Fibroblast of skin of back (primary cell): ENCODE measurements at regions not wholly inside any gene's neighbourhood (a gene's known extent, or its start where the extent isn't known, plus 50 kb on each side); places are given as distances from the start of the nearest gene placed in this dataset.

Source experiments
- DNase-seq: peaks from one replicate; pipeline ENCODE4 v3.0.0-alpha.2; 2013

DNA sequence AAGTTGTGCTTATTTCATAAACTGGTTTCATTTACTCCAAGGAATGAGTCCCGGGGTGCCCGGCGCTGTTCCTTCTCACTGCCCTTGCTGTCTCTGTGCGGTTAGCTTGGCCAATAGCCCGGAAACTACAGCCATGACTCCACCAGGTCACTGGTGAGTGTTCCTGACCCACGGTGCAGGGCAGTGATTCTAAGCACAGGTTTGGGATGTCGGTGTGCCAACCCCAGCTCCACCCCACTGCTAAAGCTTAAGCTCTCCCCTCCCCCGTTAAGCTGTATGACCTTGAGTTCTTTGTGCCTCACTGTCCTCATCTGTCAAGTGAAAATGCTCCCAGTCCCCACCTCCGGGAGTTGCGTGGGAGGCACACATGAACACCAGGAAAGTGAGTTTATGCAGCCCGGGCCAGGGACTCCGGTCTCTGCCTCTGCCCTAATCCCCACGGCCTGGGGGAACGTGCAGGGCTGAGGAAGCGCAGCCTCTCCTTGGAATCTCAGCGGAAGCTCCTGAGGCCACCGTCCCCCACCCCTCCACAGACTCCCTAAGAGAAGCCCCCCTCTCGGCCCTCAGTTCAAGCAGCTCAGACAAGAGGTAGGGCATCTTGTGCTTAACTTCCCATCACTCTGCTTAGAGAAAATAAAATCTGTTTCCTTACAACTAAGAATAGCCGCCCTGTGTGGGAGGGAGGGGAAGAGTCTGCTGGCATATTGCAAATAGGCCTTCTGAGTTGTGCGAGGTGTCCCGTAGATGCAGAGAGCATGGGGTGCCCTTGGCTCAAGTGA lies 92.0 kb upstream of the RAI14 start:
- DNase-seq: no peak

- no peak for DNase-seq
Measured at GRCh38 chr5:34564710-34565235, 91.4 kb upstream of the RAI14 start.

DNA sequence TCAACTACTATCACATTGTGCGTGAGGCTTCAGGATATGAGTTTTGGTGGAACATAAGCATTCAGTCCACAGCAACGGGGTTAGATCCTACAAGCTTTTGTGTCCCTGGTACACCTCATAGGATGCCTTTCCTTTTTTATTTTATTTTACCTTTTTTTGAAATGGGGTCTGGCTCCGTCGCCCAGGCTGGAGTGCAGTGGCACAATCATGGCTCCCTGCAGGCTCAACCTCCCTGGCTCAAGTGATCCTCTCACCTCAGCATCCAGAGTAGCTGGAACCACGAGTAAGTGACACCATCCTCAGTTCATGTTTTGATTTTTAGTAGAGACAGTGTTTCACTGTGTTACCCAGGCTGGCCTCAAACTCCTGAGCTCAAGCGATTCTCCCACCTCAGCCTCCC lies 86.0 kb upstream of the RAI14 start:
- DNase-seq: no peak

DNA sequence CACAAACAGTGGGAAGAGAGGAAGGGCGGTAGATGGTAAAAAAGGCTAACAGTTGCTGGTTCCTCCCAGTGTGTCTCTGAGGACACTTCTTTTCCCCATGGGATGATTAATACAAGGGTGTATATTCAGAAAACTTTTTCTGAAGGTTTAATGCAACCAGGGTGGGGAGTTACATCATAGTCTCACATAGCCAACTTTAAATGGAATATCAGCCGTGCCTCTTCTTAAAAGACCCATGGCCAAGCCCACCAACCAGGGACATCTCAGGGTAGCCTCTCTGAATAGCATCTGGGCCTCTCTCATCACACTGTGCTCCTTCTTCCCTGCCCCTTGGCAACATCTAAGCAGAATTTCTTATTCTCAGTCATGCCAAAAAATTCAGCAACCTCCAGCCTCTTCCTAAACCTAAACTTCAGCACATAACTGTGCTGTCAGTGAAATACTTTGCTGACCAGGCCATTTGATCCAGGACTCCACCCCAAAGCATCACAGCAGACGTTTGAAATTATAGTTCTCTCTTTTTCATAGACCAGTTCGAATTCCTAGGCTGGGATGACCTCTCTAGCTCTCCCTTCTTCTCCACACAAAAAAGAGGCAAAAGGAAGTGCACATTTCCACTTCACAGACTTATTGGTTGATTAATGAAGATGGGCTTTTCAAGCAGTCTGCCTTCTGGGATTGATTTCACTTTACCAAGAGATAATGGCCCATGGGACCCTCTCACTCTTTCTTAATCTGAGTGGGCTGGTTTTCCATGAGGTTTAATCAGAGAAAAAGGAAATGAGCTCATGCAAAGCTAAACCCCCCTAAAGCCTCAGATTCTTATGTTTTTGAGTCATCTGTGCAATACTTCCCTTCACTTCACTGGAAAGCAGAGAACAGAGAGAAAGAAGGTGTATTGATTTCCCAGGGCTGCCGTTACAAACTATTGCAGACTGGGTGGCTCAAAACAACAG lies 85.1 kb upstream of the RAI14 start:
- DNase-seq: peak; percentile 92

GRCh38 chr5:34571677-34572041 lies 84.5 kb upstream of the RAI14 start:
- DNase-seq: peak; percentile 92

- DNase-seq: no peak
Measured at GRCh38 chr5:34574936-34575467, 81.1 kb upstream of the RAI14 start.

DNA sequence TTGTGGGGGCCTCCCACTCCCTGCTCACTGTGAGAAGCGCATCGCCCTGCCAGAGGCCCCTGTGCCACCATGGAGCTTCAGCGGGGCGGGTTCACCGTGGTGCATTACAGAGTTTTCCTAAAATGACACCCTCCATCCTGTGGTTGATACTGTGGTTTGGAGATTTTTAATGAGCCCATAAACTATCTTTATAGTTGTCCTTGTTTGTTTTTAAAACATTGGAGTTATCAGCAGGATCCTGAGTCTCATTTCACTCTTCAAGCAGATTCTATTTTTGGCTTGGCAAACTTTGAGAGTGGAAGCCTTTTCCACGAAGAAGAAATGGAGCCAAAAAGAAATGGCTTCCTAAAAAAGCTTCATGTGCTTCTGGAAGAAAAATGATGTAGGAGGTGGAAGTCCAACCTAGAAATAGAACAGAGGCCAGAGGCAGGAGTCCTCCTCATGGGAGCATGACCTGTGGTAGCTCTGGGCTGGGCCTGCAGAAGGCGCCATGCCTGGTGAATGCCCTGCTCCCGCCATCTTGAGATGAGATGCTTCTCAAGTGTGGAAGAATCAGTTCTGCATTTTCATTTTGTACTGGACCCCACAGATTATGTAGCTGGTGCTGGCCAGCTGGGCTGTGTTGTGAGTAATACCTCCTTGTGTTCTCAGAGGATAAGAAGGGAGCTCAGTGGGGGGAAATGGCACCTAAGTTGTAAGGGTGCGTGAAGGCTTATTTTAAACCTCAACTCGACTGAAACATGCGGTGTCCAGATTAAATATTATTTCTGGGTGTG lies 79.0 kb upstream of the RAI14 start:
- DNase-seq: no peak

DNA sequence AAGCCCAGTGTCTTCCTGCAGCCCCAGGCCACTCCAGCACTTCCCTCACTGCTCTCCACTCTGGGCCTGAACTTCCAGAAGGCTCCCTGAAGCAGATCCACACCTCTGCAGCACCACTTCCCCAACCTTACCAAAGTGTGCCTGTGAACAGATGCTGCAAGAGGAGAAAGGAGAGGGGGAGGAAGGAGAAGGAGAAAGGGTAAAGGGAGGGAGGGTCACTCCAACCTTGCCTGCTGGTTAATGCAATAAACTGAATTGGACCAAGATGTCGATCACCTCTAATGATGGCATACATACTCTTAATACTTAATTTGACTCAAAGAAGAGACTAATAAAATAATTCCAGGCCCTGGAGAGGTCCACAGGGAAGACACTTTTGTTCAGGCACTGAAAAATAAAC lies 77.2 kb upstream of the RAI14 start:
- no peak for DNase-seq

- DNase-seq: no peak
Measured at GRCh38 chr5:34580983-34581382, 75.1 kb upstream of the RAI14 start.

DNA sequence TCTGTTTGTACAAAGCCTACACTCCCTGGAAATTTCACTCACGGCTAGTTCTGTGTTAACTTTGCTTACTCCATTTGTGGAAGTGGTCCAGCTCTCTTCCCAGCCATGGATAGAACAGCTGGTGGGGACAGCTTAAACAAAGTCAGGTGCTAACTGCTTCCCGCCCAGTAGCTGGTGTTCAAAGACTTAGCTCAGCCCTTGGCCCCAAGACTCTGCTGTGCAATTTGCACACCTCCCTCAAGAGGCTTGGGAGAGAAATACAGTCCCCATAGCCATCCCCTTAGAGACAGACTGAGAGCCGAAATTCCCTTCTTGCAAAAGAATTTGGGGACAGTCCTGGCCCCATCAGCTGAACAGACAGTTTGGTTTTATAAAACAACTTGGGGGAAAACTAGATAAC lies 73.8 kb upstream of the RAI14 start:
- DNase-seq: no peak

DNA sequence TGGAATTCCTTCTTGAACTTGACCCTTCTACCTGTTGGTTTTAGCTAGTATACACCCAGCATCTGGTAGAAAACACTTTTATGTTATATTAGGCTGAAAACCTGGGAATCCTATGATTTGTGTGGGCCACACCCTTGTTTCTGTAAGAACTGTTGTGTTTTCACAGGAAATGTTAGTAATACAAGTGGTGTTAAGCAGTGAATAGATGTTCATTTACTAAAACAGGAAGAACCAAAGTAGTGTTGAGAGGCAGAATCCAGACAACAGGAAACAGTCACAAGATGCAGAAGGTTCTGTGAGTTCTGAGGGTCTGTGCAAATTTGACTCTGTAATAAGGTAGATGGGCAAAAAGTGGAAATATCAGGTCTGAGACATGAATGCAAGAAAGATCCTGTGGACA lies 73.0 kb upstream of the RAI14 start:
- DNase-seq: no peak

- DNase-seq: no peak
Measured at GRCh38 chr5:34584165-34584564, 72.0 kb upstream of the RAI14 start.

DNA sequence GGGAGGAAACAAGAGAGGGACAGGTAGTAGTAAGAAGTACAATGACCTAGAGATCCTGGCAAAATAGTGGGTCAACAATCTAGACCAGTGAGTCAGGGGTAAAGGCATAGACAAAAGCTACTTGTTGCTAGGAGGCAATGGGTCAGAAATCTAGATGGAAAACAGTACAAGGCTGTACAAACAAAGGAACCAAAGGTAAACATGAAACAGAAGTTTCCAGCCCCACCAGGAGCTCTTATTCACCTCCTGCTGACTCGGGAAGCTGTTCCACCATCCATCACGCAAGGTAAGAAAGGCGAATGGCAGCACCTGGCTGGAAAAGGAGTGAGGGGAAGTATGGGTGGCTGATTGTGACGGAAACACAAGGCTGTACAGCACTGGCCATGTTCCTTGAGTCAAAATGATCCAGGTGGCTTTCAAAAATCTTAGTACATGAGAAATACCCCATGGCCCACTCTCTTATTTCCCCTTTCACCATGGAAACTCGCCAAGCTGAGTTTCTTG lies 70.5 kb upstream of the RAI14 start:
- DNase-seq: peak; percentile 68

GRCh38 chr5:34586117-34586885 lies 69.8 kb upstream of the RAI14 start:
- DNase-seq: peak; percentile 93

DNA sequence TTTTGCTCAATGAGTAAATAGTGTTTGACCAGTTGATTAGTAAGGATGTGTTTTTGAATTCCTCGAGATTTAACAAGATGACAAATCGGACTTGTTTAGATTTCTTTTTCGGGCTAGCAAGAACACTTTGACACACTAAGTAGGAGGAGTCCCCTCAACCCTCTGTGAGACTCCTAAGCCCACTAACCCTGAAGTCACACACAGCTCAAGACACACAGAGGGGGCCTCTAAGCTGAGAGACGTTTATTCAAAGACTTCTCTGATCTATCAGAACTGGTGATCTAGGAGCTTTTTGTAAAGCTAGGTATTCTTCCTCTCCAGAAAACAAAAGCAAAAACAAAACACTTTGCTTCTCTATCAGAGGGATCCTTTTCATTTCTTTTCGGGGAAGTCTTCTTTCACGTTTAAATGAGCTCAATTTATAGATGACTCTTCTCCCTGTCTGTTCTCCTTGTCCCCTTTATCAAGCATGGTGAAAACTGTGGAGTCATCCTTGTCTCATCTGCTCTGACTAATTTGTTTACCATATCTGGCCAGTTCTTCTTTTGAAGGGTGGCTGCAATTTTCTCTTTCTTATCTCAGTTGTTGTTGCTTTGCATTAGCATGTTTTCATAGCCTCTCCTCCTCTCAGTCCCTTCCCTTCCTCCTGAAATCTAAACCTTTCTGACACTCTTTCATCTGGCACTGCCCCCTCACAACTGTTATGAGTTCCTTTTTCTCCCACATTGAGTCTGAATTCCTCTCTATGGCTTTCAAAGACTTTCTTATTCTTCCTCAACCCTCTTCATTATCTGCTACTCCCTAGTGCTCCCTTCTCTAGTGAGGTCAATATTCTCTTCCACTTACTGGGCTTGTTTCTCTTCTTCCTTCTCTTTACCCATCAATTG lies 68.5 kb upstream of the RAI14 start:
- DNase-seq: peak; percentile 78

GRCh38 chr5:34589832-34590231 lies 66.3 kb upstream of the RAI14 start:
- no peak for DNase-seq

DNA sequence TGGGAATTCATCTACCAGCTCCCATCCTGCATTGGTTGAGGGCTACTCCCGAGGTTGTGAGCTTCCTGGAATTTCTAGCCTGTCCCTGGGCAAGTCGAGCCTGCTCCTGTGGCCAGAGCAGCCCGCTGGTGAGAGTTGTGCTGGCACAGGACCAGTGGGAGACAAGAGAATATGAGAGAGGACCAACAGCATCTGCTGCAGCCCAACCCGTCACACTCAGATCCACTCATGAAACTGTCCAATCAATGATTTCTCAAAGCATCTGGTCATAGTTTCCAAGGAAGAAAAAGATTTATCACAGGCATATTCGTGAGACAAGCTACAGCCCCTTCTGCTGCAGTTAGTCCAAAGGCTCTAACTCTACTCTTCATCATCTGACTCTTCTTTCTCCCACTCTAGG lies 64.4 kb upstream of the RAI14 start:
- no peak for DNase-seq

- DNase-seq: no peak
Measured at GRCh38 chr5:34597034-34598027, 58.8 kb upstream of the RAI14 start.

- DNase-seq: peak; percentile 95
Measured at GRCh38 chr5:34598177-34598794, 57.8 kb upstream of the RAI14 start.
